HG03097 (cell line): ENCODE measurements at regions not wholly inside any gene's neighbourhood (a gene's known extent, or its start where the extent isn't known, plus 50 kb on each side); places are given as distances from the start of the nearest gene placed in this dataset.
"Not testable (repeated sequence)": the region's sequence is repeated elsewhere in the genome, so short reads cannot be mapped to it uniquely, and the experiment has no call there.

Experiments used
- ATAC-seq: cut with Tn5 transposase; IDR thresholded peaks from one replicate; pipeline ENCODE4 v1.9.1; 2021; ENCODE audit not compliant: unreplicated experiment, low FRiP score

DNA sequence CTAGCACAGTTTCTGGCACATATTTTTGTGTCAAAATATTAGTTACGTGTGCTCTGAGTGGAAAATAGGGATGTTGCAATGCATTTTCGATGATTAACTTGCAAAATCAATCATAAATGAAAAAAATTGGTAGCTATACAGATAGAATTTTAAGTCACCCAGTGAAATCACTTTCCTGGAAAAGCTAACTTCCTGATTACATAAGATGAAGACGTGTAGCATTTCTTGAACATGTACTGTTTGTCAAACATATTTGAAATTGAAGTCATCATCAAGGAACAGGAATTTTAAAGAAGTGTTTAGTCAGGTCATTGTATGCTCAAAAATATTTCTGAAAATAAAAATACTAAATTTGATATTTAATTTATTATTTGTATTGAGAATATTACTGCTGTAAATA lies 977.7 kb downstream of the PLOD2 start:
- no peak for ATAC-seq

DNA sequence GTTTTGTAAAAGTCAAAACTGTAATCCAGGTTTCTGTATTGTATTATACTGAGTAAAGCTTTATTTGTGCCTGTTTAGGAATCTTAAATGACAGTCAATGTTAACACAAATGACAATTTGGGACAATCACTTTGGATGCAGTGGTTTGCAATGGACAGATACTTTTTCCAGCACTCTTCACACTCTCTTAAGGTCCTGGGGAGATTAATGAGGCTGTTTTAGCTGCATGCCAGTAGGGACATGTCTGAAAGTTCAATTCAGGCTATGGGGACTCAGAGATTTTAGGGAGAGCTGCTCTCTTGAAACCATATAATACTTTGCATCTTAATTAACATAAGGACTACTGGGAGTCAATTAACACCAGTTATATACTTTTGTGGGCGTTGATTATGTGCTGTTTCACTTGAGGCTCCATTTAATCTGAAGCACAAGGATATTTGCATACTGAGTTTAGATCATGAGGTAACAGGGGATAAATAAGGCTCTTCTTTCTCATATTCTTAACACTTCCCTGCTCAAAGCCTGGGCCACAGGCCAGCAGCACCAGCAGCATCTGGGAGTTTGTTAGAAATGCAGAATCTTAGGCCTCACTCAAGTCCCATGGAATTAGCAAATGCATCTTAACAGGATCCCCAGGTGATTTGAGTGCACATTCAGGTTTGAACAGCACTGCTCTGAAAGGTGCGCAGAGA lies 972.8 kb downstream of the PLOD2 start:
- ATAC-seq = no peak

DNA sequence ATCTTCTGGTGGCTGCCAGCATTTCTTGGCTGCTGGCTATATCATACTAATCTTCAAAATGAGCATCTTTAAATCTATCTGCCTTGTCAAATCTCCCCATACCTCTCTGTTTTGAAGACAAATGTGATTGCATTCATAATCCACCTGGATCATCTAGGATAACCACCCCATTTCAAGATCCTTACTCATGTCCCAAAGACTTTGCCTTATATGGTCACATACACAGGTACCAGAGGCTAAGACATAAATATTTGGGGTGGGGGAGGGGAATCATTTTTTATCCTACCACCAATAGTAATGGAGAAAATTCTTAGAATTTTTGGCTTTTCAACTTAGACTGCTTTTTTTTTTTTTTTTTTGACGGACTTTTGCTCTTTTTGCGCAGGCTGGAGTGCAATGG lies 970.8 kb downstream of the PLOD2 start:
- ATAC-seq = no peak

DNA sequence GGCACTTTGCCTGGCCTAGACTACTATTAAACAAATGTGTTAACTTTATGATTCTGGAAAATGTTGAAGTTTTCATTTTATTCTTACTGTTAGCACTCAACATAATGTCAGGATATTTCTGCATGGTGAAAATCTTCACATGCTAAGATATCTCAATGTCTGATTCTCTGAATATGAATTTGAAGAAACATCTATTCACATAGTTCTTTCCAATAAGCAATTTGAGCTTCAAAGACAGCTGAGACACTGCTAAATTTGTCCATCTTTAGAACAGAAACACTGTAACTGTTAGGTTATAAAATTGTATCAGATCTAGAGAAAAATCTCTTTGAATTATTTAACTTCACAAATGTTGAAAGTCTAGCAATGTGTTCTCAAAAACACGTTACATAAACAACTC lies 970.2 kb downstream of the PLOD2 start:
- ATAC-seq = no peak

DNA sequence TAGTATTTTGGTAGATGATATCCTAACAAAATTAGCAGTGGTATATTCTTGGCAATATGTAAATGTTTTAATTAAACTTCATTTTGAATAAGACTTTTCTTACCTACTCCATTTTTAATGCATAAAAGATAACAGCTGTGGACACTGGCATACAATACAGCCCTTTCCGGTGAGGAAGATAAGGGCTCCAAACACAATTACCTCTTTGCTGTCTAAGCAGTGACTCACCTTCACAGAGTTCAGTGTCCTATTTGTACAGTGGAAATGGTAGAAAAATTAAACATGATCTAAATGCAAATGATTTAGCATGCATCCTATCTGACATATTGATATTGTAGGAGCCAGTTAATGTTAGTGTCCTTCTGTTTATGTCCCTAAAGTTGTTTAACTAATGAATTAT lies 969.4 kb downstream of the PLOD2 start:
- no peak for ATAC-seq

DNA sequence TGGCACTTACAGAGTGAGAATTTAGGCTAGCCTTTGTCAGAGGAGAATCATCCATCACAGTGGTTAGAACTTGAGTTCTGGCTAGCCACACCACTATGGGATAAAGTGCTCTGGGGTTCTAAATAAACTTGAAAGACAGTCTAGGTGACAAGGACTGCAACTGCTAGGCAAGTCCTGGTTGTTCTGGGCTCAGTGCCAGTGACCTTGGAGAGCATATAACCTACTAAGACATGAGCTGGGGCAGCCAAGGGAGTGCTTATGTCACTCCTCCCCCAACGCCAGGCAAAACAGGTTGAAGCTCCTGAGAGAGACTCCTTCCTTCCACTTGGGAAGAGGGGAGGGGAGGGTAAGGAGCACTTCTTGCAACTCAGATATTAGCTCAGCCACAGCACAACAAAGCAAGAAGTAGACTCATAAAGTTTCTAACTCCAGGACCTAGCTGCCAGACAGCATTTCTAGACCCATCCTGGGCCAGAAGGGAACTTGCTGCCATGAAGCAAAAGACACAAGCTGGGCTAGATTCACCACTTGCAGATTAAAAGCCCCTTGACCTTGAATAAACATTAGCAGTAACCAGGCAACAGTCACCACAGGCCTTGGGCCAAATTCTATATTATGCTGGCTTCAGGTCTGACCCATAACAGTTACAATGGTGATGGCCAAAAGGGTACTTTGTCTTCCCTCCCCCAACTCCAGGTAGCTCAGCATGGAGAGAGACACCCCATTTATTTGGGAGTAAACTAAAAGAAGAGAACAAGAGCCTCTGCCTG lies 963.7 kb downstream of the PLOD2 start:
- ATAC-seq = no peak

DNA sequence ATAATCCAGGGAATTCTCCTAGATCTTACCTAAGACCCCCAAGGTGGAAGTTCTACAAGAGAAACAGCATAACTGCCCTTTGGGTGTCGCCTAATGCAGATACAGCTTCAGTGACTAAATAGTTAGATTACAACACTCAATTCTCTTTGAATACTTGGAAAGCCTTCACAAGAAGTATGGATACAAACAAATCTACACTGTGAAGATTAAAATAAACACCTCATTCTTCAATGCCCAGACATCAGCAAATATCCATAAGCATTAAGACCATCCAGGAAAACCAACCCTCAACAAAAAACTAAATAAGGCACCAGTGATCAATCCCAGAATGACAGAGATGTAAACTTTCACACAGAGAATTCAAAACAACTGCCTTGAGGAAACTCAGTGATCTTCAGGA lies 963.2 kb downstream of the PLOD2 start:
- no peak for ATAC-seq

DNA sequence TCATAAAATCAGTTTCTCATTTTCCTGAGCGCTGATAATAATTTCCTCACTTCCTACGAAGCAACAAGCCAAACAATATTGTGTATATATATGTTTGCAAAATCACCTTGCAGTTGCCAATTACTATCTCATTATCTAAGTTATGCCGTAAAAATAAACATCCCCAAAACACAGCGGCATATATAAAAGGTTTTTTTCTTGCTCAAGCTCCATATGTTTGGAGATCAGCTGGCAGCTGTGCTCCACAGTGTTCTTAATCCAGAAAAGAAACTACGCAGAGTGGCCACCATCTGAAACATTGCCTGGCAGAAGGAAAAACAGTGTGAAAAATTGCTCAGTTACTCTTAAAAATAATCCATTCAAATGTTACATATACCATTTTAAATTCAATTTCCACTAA lies 951.4 kb downstream of the PLOD2 start:
- ATAC-seq = no peak

DNA sequence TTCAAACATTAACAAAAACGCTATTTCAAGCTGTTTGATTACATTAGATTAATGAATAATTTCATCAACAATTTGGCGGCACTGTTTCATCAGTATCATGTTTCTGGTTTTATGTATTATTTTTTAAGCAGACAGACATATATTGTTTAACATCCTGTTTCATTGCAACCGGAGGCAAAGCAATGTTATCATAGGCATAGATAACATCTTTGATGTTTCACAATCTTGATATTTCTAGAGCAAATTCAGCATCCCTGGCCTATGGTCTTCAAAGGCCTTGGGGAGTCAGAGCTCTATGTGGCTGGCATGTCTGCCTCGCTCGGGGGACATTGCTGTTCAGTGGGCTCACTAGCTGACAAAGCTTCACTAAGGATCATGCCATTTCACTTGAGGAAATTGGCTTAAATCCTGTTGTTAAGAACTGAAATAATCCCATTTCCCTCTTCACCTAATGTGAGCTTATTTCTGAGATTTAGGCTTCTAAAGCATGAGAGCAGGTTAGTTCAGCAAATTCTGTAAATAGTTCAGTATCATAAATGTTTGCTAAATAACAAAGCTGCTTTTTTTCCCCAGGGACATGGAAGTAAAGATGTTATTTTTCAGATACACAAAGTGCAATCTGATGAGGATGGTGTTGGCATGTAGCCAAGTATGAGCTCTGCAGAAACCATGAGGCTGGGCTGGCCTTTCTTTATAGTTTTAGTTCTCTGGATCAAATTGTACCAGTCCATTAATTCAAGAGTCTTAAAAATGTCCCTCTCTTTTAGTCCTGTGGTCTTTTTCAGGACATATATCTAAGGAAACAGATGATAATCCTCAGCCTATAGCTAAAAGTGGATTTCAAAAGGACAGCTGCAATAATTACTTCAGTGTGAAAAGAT lies 941.4 kb downstream of the PLOD2 start:
- ATAC-seq = no peak

DNA sequence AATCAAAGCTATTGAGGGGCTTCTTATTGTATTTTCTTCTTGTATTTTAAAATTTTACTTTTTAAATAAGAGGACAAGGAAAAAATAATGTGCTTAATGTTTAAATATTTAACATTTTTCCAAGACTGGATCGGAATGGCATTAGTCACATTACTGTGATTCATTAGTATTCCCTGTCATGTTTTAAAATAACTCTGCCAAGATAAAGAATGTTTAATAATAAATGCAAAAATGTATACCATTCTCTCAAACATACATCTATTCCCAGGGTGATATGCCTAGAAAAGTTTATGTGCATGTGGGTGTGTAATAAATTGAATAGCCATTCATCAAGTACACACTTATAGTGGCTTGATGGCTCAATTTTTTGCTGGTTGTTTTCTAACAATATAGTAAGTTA lies 936.1 kb downstream of the PLOD2 start:
- ATAC-seq = no peak

DNA sequence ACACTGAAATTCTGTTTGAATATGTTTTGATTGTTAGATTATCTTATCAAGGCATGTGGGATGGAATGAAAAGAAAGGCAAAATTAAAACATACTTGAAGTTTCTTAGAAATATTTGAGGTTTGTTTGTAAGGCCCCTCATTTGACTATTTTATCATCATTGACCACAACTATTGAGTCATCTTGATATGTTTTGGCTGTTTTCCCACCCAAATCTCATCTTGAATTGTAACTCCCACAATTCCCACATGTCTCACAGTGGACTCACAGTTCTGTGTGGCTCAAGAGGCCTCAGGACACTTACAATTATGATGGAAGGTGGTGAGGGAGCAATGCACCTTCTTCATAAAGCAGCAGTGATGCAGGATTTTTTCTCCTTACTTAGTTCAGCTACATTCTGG lies 917.1 kb downstream of the PLOD2 start:
- no peak for ATAC-seq

DNA sequence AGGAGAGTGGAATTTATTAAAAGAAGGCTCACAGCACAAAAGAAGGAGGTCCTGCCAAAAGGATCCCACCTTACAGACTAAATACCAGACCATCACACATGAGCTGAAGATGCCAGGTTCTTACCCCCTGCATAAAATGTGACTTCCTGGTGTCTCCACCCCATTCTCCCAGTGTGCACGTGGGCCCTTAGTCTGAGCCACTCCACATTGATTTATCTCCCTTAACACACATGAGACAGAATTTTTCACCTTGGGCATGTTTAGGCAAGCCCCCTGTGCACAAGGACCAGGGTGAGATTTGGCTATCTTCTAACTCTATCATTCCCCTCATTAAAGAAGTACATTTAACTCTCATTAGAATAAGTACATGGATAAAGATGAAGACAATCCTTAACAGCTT lies 916.7 kb downstream of the PLOD2 start:
- no peak for ATAC-seq

DNA sequence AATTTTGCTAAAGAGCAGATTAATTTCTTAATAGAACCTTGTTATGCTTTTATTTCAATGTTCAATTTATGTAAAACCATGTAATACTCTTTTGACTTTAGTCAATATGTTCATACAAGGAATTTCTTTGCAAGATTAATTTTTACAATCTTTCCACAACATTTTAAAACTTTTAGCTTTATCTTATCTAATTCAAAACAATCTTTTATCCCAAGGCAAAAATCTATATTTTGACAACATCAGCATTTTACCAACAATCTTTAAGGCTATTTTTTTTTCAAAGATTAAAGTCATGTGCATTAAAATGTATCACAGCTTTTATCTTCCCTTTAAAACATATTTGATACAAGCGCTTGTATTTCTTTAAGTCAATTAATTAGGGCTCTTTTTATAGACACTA lies 914.7 kb downstream of the PLOD2 start:
- no peak for ATAC-seq

DNA sequence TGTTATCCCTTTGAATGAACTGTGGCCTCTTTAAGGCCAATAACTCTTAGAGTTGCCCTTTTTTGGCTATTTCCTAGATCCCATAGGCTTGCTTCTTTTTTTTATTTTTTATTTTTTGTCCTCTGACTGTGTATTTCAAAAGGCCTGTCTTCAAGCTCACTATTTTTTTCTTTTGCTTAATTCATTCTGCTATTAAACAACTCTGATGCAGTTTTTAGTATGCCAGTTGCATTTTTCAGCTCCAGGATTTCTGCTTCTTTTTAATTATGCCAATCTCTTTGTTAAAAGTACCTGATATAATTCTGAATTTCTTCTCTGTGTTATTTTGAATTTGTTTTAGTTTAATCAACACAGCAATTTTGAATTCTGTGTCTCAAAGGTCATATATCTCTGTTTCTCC lies 912.1 kb downstream of the PLOD2 start:
- no peak for ATAC-seq

DNA sequence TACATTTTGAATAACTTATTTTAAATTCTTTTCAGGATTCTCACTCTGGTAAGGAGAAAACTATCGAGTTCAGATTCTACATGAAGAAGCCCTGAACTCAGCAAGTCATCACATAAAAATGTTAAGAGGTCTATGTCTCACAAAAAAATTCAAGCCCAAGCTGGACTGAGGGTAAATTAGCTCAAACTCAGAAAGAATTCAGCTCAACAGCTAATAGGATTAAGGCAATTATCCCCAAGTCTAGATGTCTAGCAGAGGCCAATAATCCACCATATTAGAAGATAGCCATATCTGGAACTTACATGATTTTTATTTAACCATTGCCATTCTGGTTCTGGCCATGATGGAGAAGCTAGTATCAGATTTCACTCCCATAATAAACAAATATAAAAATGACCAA lies 909.7 kb downstream of the PLOD2 start:
- no peak for ATAC-seq

DNA sequence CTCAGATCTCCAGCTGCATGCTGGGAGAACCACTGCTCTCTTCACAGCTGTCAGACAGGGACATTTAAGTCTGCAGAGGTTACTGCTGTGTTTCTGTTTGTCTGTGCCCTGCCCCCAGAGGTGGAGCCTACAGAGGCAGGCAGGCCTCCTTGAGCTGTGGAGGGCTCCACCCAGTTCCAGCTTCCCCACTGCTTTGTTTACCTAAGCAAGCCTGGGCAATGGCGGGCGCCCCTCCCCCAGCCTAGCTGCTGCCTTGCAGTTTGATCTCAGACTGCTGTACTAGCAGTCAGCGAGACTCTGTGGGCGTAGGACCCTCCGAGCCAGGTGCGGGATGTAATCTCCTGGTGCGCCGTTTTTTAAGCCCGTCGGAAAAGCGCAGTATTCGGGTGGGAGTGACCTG lies 903.0 kb downstream of the PLOD2 start:
- ATAC-seq = not testable (repeated sequence)

DNA sequence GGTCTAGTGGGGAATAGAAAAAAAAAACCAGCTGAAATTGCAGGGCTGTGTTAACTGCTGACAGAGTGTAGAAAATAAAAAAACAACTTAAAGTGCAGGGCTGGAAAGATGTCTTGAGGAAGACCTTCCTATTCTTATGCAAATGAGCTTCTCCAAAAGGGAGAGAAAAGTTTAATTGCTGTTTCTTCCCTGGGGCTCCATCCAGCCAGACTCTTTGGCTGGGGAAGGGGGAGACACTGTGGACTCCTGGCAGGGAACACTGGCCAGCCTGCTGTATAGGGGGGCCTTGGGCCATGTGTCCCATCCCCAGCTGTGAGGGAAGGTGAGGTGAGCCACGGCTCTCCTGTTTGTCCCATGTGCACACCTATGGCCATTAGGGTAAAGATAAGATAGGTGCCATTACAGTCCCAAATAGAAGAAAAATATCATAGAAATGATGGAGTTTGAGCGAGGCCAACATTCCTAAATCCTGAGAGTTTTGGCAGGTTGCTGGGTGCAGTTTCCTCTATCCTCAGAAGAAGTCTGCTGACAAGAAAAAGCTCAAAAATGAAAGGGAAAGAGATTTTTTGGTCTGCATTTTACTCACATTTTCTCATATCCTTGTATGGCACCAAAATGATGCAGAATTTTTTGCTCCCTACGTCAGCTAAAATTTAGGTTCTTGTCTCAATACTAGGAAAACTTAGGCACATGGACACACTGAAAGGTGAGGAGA lies 901.7 kb downstream of the PLOD2 start:
- ATAC-seq = no peak

DNA sequence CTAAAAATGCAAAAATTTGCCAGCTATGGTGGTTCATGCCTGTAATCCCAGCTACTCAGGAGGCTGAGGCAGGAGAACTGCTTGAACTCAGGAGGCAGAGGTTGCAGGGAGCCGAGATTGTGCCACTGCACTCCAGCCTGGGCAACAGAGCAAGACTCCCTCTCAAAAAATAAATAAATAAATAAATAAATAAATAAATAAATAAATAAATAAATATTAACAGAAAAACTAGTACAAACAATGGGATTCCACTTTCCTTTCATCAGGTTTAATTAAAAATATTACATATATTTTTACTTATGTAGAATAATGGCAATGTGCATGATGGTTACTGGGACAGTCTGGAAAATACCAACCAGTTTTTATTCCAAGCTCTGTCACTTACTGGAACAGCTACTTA lies 897.5 kb downstream of the PLOD2 start:
- not testable (repeated sequence) for ATAC-seq

DNA sequence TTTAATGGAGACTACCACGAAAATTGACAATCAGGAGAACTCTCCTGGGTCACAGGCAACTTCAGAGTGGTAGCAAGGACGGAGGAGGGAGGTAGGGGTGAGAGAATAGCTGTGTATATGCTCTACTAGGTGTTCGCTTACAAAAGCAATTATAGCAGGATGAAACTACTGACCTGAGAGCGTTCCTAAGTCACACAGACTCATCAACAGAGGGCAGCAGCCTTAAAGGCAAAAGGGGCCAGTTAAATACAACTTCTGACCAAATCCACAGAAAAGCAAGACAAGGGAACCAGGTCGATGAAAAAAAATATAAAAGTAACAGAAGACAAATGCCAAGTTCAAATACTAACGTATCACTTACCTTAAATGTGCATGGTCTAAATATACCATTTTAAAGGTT lies 894.6 kb downstream of the PLOD2 start:
- ATAC-seq = no peak

DNA sequence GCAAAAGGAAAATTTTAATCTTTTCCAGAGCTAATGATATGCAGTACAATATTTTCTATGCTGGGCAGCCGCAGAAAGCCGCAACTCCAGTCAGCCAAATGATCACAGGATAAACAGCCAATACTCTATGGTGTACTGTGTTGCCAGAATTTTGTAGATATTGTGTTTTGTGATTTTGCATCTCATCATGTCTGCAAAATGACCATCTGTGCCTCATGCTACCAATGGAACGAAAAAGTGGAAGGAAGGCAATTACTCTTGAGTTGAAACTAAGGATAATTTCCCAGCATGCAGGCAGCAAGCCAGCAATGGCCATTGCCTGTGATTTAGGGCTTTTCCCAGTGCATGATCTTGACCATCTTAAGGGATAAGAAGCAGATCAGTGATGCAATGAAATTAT lies 891.9 kb downstream of the PLOD2 start:
- no peak for ATAC-seq

DNA sequence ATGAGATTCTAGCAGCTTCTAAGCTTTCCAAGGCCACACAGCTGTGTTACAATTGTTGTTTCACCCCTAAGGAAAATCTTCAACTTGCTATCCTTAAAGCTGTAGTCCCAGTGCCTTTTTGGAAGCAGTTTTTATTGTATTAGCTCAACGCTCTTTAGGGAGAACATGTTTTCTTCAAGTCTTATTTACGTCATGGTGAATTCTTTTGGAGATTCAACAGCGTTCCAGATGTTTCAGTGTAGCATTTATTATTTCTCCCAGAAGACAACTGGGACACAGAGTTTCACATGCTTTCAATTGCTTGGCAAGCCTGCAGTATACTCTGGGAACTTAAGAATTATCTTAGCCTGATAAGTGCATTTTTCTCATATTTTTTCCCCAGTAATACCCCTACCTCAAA lies 888.3 kb downstream of the PLOD2 start:
- ATAC-seq = no peak
